ENCODE measurements at regions not wholly inside any gene's neighbourhood (a gene's known extent, or its start where the extent isn't known, plus 50 kb on each side); places are given as distances from the start of the nearest gene placed in this dataset.
"Not testable (repeated sequence)": the region's sequence is repeated elsewhere in the genome, so short reads cannot be mapped to it uniquely, and the experiment has no call there.

- DNase-seq = no peak
These were observed 79.8 kb downstream of the ZNF92 start for GRCh38 chr7:65453341-65454030.

GRCh38 chr7:65454469-65454868 lies 80.8 kb downstream of the ZNF92 start:
- DNase-seq = no peak

- not testable (repeated sequence) for DNase-seq
These were observed 81.4 kb downstream of the ZNF92 start for GRCh38 chr7:65455050-65455449.

GRCh38 chr7:65457705-65458104 lies 84.0 kb downstream of the ZNF92 start:
- no peak for DNase-seq

- no peak for DNase-seq
These were observed 85.8 kb downstream of the ZNF92 start for GRCh38 chr7:65459438-65459837.

- no peak for DNase-seq
These were observed 88.6 kb downstream of the ZNF92 start for GRCh38 chr7:65462148-65462716.

GRCh38 chr7:65463184-65463583 lies 89.5 kb downstream of the ZNF92 start:
- DNase-seq = no peak

- not testable (repeated sequence) for DNase-seq
These were observed 96.4 kb downstream of the ZNF92 start for GRCh38 chr7:65469919-65470558.

GRCh38 chr7:65471587-65471986 lies 97.9 kb downstream of the ZNF92 start:
- no peak for DNase-seq

GRCh38 chr7:65475040-65475726 lies 101.5 kb downstream of the ZNF92 start:
- DNase-seq = no peak

GRCh38 chr7:65475734-65476319 lies 102.2 kb downstream of the ZNF92 start:
- peak; percentile 74 for DNase-seq

- DNase-seq = no peak
These were observed 103.7 kb downstream of the ZNF92 start for GRCh38 chr7:65477326-65477725.

- no peak for DNase-seq
These were observed 115.7 kb downstream of the ZNF92 start for GRCh38 chr7:65489260-65489767.

GRCh38 chr7:65496697-65497096 lies 123.0 kb downstream of the ZNF92 start:
- DNase-seq = not testable (repeated sequence)

- no peak for DNase-seq
These were observed 129.9 kb downstream of the ZNF92 start for GRCh38 chr7:65503434-65504152.

GRCh38 chr7:65504504-65505319 lies 131.1 kb downstream of the ZNF92 start:
- not testable (repeated sequence) for DNase-seq

GRCh38 chr7:65505320-65505633 lies 131.6 kb downstream of the ZNF92 start:
- DNase-seq = not testable (repeated sequence)

- not testable (repeated sequence) for DNase-seq
These were observed 135.1 kb downstream of the ZNF92 start for GRCh38 chr7:65508581-65509367.

- DNase-seq = peak; percentile 4
These were observed 135.9 kb downstream of the ZNF92 start for GRCh38 chr7:65509368-65510186.

GRCh38 chr7:65510187-65510538 lies 136.5 kb downstream of the ZNF92 start:
- DNase-seq = not testable (repeated sequence)

All from CD4-positive, alpha-beta T cell treated with Interferon gamma for 1 hour (primary cell).